GM12873 (cell line): ENCODE measurements at regions not wholly inside any gene's neighbourhood (a gene's known extent, or its start where the extent isn't known, plus 50 kb on each side); places are given as distances from the start of the nearest gene placed in this dataset.

Experiments used
- TF ChIP-seq, protein P1 (sequence below): IDR thresholded peaks from 2 replicates; pipeline ENCODE4 v1.5.1; 2012; ENCODE audit warnings: low read depth, mild to moderate bottlenecking, moderate library complexity, low read length, control low read depth; ENCODE audit not compliant: insufficient read depth; ENCODE audit errors: missing control alignments

DNA sequence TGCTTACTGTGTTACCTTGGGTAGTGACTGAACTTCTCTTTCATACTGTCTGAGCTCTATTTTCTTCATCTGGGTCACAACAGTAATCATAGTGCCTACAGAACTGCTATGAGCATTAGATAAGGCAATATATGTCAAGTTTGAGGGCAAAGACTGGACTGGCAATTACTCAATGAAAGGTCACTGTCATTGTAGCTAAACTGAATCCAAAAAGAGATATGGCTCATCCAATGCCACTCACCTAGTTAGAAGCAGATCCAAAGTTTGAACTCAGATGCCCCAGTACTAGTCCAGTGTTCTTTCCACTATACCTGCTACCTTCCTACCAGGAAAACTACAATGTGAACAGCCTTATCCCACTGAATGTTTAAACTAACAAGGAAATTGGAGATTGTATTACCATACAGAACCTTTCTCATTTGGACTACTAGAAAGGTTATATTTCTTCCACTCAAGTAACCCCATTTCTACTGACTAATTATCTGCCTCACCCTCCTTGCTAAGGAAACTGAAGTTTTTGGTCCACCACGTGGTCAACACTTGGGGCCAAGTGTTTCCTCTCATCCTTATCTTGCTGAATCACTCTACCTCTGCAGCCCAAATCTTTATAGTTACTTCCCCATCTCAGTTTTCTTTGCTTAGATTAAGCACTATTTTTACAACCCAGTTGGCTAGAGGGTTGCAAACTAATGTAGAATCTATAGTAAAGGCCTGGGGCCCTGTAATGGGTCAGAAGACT, 202.3 kb upstream of the LPP start:
- TF ChIP-seq, protein P1, sequence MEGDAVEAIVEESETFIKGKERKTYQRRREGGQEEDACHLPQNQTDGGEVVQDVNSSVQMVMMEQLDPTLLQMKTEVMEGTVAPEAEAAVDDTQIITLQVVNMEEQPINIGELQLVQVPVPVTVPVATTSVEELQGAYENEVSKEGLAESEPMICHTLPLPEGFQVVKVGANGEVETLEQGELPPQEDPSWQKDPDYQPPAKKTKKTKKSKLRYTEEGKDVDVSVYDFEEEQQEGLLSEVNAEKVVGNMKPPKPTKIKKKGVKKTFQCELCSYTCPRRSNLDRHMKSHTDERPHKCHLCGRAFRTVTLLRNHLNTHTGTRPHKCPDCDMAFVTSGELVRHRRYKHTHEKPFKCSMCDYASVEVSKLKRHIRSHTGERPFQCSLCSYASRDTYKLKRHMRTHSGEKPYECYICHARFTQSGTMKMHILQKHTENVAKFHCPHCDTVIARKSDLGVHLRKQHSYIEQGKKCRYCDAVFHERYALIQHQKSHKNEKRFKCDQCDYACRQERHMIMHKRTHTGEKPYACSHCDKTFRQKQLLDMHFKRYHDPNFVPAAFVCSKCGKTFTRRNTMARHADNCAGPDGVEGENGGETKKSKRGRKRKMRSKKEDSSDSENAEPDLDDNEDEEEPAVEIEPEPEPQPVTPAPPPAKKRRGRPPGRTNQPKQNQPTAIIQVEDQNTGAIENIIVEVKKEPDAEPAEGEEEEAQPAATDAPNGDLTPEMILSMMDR = no peak

DNA sequence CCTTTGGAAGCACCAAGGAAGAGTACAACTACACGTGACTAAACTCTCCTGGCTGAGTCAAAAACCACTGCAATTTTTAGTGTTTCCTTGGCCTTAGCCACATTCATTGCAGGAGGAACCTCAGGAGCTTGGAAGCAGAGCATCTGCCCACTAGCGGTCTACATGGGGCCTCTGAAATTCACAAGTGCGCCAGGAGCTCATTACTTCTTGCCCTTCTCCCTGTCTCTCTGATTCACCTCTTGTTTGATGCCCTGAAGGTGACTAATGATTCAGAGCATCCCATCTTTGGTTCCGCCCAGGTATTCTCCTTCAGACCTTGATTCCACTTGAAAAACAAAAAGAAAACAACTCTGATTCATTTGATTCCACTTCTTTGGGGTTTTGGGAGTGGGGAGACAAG, 201.1 kb upstream of the LPP start:
- TF ChIP-seq, protein P1 = no peak

DNA sequence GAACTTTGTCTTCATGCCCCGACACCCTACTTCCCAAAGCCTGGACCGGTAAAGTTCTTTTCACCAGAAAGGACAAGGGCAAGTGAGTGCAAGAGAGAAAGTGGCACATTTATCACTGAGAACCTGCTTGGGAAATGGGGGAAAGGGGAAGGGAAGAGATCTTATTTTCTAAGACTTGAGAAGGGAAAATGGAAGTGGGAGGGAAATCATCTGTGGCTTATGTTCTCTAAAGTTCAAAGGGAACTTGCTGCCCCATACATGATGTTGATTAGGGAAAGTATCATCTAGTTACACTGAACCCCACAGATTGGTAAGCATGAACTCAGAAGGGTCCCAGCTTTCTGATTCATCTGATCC, 199.5 kb upstream of the LPP start:
- TF ChIP-seq, protein P1 = no peak

DNA sequence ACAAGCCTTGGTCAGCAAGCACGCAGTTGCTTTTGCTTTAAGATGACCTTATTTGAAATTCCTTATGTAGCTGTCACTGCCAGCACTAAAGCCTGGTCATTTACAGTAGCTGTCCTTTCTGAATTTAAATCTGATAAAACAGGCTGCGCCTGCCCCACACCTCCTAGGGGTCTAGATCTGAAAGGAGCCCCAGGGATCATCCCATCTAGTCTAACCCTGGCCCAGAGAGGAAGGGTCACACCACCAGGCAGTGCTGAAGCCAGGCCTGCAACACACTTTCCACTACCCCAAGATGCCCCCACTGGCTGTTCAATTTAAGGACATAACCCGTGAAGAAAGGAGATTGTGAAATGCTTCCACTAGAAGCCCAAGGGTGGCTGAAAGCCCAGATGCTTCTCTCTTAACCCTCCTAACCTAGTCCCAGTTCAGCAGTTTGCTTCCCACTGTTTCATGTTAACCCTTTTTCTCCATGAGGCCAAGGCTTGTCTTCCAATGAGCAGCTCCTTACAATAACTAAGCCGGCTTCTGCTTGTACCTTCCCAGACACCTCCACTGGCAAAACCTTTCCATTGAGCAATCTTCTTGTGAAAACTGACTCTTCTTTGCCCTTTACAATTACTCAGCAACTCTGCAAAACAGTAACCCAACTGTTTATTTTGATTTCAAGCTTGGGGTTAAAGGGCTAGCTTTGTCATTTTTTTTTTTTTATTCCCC, 198.9 kb upstream of the LPP start:
- TF ChIP-seq, protein P1 = no peak

DNA sequence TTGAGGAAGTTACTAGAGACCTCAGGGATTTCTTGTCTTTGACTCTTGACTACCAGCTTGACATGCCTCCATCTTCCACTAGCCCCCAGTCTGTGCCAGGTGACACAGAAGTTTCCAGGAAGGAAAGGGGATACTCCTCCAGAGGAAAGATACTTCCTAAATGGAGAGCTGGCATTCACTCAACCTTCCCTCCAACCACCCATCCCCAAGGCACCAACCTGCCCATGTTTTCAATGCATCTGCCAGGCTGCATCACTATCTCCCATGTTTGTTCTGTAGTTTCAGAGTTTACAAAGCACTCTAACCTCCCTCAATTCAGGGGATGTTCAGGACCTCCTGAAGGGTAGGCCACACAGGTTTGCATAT, 198.4 kb upstream of the LPP start:
- TF ChIP-seq, protein P1 = no peak

DNA sequence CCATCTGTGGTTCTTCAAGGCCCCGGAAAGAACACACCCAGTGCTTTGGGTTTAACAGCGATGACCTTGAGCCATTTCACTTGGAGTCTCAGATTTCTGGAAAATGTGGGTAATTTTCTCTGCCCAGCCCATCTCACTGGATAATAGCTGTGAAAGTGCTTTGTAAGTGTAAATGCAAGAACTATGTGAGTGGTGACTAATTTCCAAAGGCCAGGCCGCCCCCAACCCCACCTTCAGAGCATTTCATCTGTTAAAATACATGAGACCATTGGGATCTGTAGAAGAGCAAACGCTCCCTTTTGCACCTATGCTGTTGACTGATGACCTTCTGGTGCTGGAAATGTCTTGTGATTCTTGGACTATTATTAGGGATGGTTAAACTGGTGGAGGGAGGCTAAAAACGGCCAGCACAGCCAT, 196.8 kb upstream of the LPP start:
- TF ChIP-seq, protein P1 = no peak

DNA sequence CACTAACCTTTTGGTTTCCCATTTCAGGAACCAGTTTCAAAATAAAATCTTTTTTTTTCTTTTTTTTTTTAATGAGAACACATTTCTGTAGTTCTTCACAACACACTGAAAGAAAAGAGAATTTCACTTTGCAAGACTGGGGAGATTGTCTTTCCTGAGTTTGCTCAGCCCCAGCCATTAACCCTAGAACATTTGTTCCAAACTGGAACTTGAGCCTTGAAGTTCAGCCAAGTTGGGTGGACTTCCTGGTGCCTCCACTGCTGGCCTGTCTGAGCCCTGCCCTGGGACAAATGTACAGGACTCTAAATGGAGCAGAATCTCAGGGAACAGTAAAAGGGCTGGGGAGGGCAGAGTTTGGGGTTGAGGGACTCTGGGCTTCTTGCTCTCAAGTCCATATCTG, 196.4 kb upstream of the LPP start:
- TF ChIP-seq, protein P1 = no peak
